ENCODE measurements at regions not wholly inside any gene's neighbourhood (a gene's known extent, or its start where the extent isn't known, plus 50 kb on each side); places are given as distances from the start of the nearest gene placed in this dataset.

- no peak for DNase-seq
These were observed 60.6 kb upstream of the AKT3 start for GRCh38 chr1:243910607-243911006.

GRCh38 chr1:243903895-243904294 is 53.9 kb upstream of the AKT3 start:
- no peak for DNase-seq

DNA sequence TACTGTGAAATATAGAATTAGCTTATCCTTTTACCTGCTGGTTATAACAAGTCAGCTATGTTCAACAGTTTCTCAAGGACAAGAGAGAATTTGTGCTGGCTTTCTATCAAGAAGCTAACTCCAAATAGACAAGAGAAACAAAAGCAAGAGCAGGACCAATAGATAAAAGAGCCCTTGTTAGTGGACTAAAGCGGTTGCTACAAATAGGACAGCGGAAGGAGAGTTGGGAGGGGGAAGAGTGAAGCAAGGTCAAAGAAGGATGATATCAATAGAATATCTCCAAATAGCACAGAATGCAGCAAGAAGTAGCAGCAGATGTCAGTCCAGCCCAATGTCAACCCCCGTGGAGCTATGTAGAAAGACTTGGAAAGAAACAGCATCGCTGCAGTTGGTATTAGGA is 53.0 kb upstream of the AKT3 start:
- no peak for DNase-seq

DNA sequence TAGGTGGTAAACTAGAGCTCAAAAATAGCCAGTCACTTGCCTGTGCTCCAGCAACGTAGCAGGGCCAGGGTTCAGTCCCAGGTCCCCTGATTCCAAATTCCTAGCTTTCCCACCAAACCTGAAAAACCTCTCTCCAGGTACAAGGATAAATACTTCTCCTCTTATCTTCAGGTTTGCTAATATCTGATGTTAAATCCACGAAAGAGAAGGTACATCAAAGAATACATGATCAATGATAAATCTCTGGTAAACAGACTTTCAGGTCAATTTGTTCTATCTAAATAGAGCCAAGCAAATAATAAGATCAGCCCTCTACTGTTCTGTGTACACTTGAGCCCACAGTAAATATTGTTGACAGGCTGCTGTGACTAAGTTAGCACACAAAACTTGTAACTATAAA is 52.1 kb upstream of the AKT3 start:
- no peak for DNase-seq
